HEK293 (cell line): ENCODE measurements at regions not wholly inside any gene's neighbourhood (a gene's known extent, or its start where the extent isn't known, plus 50 kb on each side); places are given as distances from the start of the nearest gene placed in this dataset.

Source experiments
- CTCF ChIP-seq: fragments of 450-650 bp; formaldehyde crosslinking; IDR thresholded peaks from 2 replicates; pipeline ENCODE4 v1.5.1; 2016; ENCODE audit warnings: missing biosample characterization, missing genetic modification characterization
- GLI4 ChIP-seq: fragments of 450-650 bp; formaldehyde crosslinking; IDR thresholded peaks from 2 replicates; pipeline ENCODE4 v1.5.1; 2016; ENCODE audit warnings: missing biosample characterization, missing genetic modification characterization
- PATZ1 ChIP-seq: fragments of 450-650 bp; formaldehyde crosslinking; IDR thresholded peaks from 2 replicates; pipeline ENCODE4 v1.5.1; 2016; ENCODE audit warnings: missing biosample characterization, missing genetic modification characterization
- ZBTB8A ChIP-seq: fragments of 450-650 bp; formaldehyde crosslinking; IDR thresholded peaks from 2 replicates; pipeline ENCODE4 v1.5.1; 2016; ENCODE audit warnings: missing biosample characterization, missing genetic modification characterization
- ZNF138 ChIP-seq: fragments of 450-650 bp; formaldehyde crosslinking; IDR thresholded peaks from 2 replicates; pipeline ENCODE4 v1.5.1; 2016; ENCODE audit warnings: missing biosample characterization, missing genetic modification characterization, borderline replicate concordance
- ZNF214 ChIP-seq: fragments of 450-650 bp; formaldehyde crosslinking; IDR thresholded peaks from 2 replicates; pipeline ENCODE4 v1.5.1; 2017; ENCODE audit warnings: missing biosample characterization, mild to moderate bottlenecking, missing genetic modification characterization, borderline replicate concordance
- ZNF274 ChIP-seq, 2 experiments: fragments of 200-500 bp in 1 of 2; fragments of 450-650 bp in 1 of 2; sonication (Bioruptor generic) in 1 of 2; formaldehyde crosslinking in 1 of 2; IDR thresholded peaks; 2 replicates each; pipeline versions ENCODE4 v1.5.1 to v1.6.1; 2014 to 2016; ENCODE audit warnings: borderline replicate concordance in 1 of 2, inconsistent platforms in 1 of 2, low read length in 1 of 2, missing biosample characterization in 1 of 2, missing genetic modification characterization in 1 of 2
- ZNF521 ChIP-seq: fragments of 450-650 bp; formaldehyde crosslinking; IDR thresholded peaks from 2 replicates; pipeline ENCODE4 v1.5.1; 2017; ENCODE audit warnings: missing biosample characterization, mild to moderate bottlenecking, missing genetic modification characterization
- ZNF548 ChIP-seq: fragments of 450-650 bp; formaldehyde crosslinking; IDR thresholded peaks from 2 replicates; pipeline ENCODE4 v1.5.1; 2016; ENCODE audit warnings: missing biosample characterization, missing genetic modification characterization
- TF ChIP-seq, protein P1 (sequence below): fragments of 450-650 bp; formaldehyde crosslinking; IDR thresholded peaks from 2 replicates; pipeline ENCODE4 v1.5.1; 2016; ENCODE audit warnings: missing biosample characterization, missing genetic modification characterization

DNA sequence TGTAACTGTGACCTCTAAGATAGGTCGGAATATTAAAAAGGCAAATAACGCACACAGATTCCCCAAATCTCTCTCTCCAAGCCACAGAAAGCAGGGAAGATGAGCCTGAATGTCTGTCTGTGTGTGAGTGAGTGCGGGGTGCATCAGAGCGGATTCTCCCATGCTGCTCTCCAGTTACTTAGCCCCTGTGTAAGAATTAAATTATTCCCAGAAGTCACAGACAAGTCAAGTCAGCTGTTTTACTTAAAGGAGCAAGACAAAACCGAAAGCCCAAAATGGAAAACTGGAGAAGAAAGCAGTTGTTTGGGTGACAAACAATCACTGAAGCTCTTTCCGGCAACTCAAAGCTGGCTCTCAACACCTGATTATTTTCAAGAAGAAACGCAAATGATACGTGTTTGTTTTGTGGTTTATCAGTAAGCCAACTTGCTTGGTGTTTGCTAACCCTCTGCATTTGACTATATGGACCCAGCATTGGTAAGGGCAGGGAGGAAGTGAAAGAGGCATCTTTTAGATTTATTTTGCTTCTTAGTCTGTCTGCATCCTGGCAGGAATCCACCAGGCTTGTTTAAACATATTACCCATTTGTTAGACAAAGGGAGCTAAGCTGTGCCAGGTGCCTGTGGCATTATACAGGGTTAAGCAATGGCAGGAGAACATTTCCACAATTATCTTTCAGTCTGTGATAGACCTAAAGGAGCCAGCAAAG is 121.5 kb upstream of the CREB1 start:
- no peak for TF ChIP-seq ZNF274 (IDR thresholded peaks at IDR 0.05; ENCODE audit: low read length)
- no peak for TF ChIP-seq ZNF274 (tag by site-specific recombination; IDR thresholded peaks at IDR 0.05; ENCODE audit: borderline replicate concordance)
- TF ChIP-seq, protein P1, sequence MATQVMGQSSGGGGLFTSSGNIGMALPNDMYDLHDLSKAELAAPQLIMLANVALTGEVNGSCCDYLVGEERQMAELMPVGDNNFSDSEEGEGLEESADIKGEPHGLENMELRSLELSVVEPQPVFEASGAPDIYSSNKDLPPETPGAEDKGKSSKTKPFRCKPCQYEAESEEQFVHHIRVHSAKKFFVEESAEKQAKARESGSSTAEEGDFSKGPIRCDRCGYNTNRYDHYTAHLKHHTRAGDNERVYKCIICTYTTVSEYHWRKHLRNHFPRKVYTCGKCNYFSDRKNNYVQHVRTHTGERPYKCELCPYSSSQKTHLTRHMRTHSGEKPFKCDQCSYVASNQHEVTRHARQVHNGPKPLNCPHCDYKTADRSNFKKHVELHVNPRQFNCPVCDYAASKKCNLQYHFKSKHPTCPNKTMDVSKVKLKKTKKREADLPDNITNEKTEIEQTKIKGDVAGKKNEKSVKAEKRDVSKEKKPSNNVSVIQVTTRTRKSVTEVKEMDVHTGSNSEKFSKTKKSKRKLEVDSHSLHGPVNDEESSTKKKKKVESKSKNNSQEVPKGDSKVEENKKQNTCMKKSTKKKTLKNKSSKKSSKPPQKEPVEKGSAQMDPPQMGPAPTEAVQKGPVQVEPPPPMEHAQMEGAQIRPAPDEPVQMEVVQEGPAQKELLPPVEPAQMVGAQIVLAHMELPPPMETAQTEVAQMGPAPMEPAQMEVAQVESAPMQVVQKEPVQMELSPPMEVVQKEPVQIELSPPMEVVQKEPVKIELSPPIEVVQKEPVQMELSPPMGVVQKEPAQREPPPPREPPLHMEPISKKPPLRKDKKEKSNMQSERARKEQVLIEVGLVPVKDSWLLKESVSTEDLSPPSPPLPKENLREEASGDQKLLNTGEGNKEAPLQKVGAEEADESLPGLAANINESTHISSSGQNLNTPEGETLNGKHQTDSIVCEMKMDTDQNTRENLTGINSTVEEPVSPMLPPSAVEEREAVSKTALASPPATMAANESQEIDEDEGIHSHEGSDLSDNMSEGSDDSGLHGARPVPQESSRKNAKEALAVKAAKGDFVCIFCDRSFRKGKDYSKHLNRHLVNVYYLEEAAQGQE (tag by site-specific recombination), result no peak
- no peak for TF ChIP-seq GLI4
- no peak for TF ChIP-seq PATZ1
- TF ChIP-seq CTCF (tag by site-specific recombination), result no peak
- TF ChIP-seq ZNF138 (tag by site-specific recombination), result no peak
- TF ChIP-seq ZNF521, result no peak
- TF ChIP-seq ZNF548 (tag by site-specific recombination), result no peak
- TF ChIP-seq ZBTB8A (tag by site-specific recombination), result no peak
- no peak for TF ChIP-seq ZNF214
